HG03457 (cell line): ENCODE measurements at regions not wholly inside any gene's neighbourhood (a gene's known extent, or its start where the extent isn't known, plus 50 kb on each side); places are given as distances from the start of the nearest gene placed in this dataset.

Experiments
- ATAC-seq: cut with Tn5 transposase; IDR thresholded peaks from one replicate; pipeline ENCODE4 v1.9.1; 2021; ENCODE audit warnings: moderate number of reproducible peaks; ENCODE audit not compliant: unreplicated experiment

DNA sequence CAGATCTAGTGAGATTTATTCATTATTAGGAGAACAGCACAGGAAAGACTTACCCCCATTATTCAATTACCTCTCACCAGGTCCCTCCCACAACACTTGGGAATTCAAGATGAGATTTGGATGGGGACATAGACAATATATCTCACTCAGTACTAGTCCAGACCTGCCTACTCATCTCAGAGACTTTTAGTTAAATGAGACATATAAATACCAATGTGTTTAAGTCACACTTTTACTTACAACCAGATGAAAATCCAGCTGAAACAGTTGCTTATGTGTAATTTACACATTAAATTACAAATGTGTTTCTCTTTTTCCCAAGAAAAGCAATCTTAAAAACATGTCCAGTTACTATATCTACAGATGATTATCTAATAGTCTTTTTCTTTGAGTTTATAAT lies 1145.6 kb downstream of the KCNT2 start:
- ATAC-seq: no peak

DNA sequence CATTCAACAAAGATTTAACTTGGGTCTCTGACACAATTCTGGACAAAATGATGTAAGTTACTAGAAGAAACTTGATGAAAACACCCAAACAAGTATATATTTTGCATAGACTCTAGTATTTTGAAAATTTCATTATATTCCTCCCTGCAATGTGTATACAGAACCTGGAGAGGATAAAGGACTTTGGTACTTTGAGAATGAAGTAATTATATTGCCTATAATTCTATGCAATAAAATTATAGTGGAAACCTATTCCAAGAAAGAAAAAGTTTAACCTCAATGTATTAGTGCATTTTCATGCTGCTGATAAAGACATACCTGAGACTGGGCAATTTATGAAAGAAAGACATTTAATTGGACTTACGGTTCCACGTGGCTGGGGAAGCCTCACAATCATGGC lies 1146.1 kb downstream of the KCNT2 start:
- no peak for ATAC-seq

- ATAC-seq: no peak
These were observed 1149.9 kb downstream of the KCNT2 start for GRCh38 chr1:195458365-195458764.

GRCh38 chr1:195450794-195451193 lies 1157.4 kb downstream of the KCNT2 start:
- ATAC-seq: no peak

- ATAC-seq: no peak
These were observed 1168.6 kb downstream of the KCNT2 start for GRCh38 chr1:195439661-195440060.

GRCh38 chr1:195434566-195435203 lies 1173.6 kb downstream of the KCNT2 start:
- ATAC-seq: no peak

- ATAC-seq: no peak
These were observed 1177.4 kb downstream of the KCNT2 start for GRCh38 chr1:195430826-195431225.

- ATAC-seq: no peak
These were observed 1179.3 kb downstream of the KCNT2 start for GRCh38 chr1:195428927-195429326.

DNA sequence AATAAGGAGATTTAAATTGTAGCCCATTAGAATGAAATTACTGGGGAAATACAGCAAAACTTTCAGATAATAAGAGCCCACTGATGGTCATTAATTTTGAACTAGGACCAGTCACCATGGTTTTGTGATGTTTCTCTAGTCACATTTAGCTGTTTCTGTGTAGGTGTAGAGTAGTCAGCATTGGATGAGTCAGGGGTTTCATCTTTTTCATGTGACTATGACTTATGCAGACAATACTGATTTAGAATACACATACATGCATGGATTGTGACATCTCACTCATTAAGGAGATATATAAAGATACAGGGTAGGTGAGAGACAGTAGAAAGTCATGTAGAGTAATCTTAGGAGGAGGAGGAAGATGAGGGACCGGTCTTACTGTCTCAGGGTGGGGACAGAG lies 1192.7 kb downstream of the KCNT2 start:
- no peak for ATAC-seq

DNA sequence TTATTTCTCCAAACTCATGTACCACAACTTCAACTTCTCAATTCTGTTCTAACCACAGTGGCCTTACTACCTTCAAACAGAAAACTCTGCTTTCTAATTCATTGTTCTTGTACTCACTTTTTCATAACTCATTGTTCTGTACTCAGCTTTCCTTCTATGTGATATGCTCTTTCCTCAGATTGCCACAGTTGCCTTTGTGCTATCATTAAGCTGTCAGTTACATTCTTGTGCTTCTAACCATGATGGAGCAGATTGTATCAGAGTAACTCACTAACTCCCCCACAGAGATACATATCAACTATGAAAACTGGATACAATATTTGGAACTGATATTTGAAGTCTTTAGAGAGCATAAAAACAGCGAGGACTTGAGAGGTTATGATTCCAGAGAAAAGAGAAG lies 1213.7 kb downstream of the KCNT2 start:
- no peak for ATAC-seq

DNA sequence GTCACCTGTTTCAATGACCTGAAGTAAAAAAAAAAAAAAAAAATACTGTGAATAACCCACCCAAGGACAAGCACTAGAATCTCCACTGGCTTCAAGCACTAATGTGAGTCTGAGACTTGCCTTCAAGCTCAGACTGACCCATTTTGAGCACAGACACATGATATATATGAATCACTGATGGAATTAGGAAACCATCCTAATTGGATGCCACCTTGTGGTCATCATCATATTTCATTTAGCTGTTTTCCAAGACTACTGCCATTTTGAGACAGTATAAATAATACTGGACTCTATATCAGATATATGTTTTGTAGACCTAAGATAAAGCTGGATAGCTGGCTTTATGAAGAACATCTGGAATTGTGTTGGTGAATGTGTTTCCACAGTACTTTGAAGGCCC lies 1232.0 kb downstream of the KCNT2 start:
- ATAC-seq: no peak

DNA sequence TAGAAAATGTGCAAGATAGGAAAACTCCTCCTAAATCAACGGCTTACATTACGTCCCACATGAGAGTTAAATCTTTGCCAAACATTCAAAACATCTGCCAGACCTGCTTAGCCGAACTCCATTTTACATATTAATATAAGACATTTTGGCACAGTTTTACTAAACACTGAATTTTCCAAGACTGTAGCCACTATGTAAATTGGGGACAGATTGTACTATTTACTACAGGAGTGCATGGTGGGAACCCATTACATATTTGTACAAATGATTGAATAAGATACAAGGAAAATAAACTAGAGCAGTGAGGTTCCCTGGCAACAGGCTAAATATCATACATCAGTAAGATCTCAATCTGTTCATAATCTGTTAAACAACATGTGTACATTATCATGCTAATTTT lies 1234.4 kb downstream of the KCNT2 start:
- no peak for ATAC-seq

DNA sequence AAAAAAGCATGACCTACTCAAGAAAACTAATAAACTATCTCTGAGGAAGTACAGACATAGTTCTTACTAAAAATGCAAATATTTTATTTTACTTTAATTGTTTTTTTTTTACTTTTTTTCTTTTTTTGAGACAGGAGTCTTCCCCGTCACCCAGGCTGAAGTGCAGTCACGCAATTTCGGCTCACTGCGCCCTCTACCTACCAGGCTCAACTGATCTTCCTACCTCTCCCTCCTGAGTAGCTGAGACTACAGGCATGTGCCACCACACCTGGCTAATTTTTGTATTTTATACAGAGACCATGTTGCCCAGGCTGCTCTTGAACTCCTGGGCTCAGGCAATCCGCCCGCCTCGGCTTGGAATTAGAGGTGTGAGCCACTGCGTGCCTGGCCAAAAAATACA lies 1263.1 kb downstream of the KCNT2 start:
- ATAC-seq: no peak

DNA sequence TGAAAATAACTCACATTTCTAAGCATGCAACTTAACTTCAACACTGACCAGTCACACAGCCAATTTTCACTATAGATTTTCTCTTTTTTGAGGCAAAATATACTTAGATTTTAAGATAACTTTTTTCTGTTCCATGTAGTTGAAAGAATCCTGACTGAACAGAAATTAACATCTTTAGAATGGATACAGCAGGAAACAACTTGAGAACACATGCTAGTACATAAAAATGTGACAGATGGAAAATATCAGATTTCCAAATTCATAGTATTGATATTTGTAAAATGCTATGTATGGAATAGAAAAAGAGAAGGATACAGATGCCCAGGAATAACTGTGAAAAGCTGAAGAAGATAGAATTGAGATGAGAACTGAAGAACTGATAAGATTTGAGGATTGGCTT lies 1270.6 kb downstream of the KCNT2 start:
- no peak for ATAC-seq

- no peak for ATAC-seq
These were observed 1271.4 kb downstream of the KCNT2 start for GRCh38 chr1:195336812-195337211.

- no peak for ATAC-seq
These were observed 1272.7 kb downstream of the KCNT2 start for GRCh38 chr1:195335541-195335940.

GRCh38 chr1:195332102-195332501 lies 1276.1 kb downstream of the KCNT2 start:
- ATAC-seq: no peak

- no peak for ATAC-seq
These were observed 1279.6 kb downstream of the KCNT2 start for GRCh38 chr1:195328681-195329080.

GRCh38 chr1:195328102-195328501 lies 1280.1 kb downstream of the KCNT2 start:
- no peak for ATAC-seq

DNA sequence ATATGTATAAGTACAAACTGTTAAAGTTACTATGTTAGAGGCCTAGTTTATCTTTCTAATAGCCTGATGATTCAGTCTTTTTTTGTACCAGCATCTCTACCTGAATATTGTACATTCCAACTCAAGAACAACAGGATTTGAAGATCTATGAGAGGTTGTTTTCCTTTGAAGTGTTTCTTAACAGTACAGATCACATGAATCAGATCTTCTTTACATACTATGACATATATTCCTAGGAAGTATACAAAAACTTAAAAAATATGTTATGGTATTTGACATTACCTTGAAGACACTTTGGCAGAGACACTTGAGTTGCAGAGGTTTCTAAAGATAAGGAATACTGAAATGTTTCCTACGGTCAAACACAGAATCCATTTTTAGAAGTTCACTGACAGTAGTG lies 1280.9 kb downstream of the KCNT2 start:
- ATAC-seq: no peak

GRCh38 chr1:195326325-195326724 lies 1281.9 kb downstream of the KCNT2 start:
- no peak for ATAC-seq

DNA sequence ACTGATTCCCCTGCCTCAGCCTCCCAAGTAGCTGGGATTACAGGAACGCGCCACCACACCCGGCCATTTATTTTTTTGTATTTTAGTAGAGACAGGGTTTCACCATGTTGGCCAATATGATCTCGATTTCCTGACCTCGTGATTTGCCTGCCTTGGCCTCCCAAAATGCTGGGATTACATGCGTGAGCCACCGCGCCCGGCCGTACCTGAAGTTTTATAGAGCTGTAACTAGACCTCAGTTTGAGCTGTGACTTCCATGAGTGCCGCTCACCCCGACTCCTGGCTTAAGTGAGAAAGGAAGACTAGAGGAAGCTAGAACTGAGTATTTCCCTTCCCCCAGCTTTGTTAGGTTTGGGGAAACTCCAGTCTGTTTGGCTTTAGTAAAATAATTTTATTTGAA lies 1283.1 kb downstream of the KCNT2 start:
- no peak for ATAC-seq

GRCh38 chr1:195306281-195306680 lies 1302.0 kb downstream of the KCNT2 start:
- no peak for ATAC-seq
